WTC11 (cell line): ENCODE measurements at regions not wholly inside any gene's neighbourhood (a gene's known extent, or its start where the extent isn't known, plus 50 kb on each side); places are given as distances from the start of the nearest gene placed in this dataset.

Experiments used
- ESRRA ChIP-seq: sonication (generic); formaldehyde crosslinking; IDR thresholded peaks from 2 replicates; pipeline ENCODE4 v1.8.1; 2022; ENCODE audit warnings: mild to moderate bottlenecking, missing genetic modification reagents, borderline replicate concordance
- JUN ChIP-seq: sonication (generic); formaldehyde crosslinking; IDR thresholded peaks from 2 replicates; pipeline ENCODE4 v1.8.0; 2023; ENCODE audit warnings: mild to moderate bottlenecking, missing genetic modification reagents
- PRRX2 ChIP-seq: fragments of 250-450 bp; sonication (Bioruptor Pico); IDR thresholded peaks from 2 replicates; pipeline ENCODE4 v1.8.0; 2021; ENCODE audit warnings: mild to moderate bottlenecking
- SMAD3 ChIP-seq: sonication (generic); formaldehyde crosslinking; IDR thresholded peaks from 2 replicates; pipeline ENCODE4 v1.8.0; 2022; ENCODE audit warnings: missing genetic modification reagents, mild to moderate bottlenecking, borderline replicate concordance
- SP1 ChIP-seq: sonication (generic); formaldehyde crosslinking; conservative IDR thresholded peaks from 2 replicates; pipeline ENCODE4 v1.8.1; 2022; ENCODE audit warnings: missing genetic modification reagents
- TF ChIP-seq, protein P1 (sequence below): sonication (generic); formaldehyde crosslinking; IDR thresholded peaks from 2 replicates; pipeline ENCODE4 v1.8.1; 2023; ENCODE audit warnings: mild to moderate bottlenecking, missing genetic modification reagents, moderate library complexity
- TF ChIP-seq, protein P2 (sequence below): sonication (generic); formaldehyde crosslinking; IDR thresholded peaks from 2 replicates; pipeline ENCODE4 v1.8.1; 2022; ENCODE audit warnings: low read depth, mild to moderate bottlenecking, moderate library complexity, missing genetic modification reagents, borderline replicate concordance
- TF ChIP-seq, protein P3 (sequence below): fragments of 200-600 bp; IDR thresholded peaks from 2 replicates; pipeline ENCODE4 v1.8.0; 2022; ENCODE audit warnings: antibody characterized with exemption
- TF ChIP-seq, protein P4 (sequence below): sonication (generic); formaldehyde crosslinking; conservative IDR thresholded peaks from 2 replicates; pipeline ENCODE4 v1.8.1; 2023; ENCODE audit warnings: mild to moderate bottlenecking, low read depth, missing genetic modification reagents, moderate library complexity
- TF ChIP-seq, protein P5 (sequence below): sonication (generic); formaldehyde crosslinking; IDR thresholded peaks from 2 replicates; pipeline ENCODE4 v1.8.0; 2022; ENCODE audit warnings: mild to moderate bottlenecking, missing genetic modification reagents
- TF ChIP-seq, protein P6 (sequence below): sonication (generic); formaldehyde crosslinking; IDR thresholded peaks from 2 replicates; pipeline ENCODE4 v1.8.1; 2023; ENCODE audit warnings: mild to moderate bottlenecking, missing genetic modification reagents
- TF ChIP-seq, protein P7 (sequence below): sonication (generic); formaldehyde crosslinking; IDR thresholded peaks from 2 replicates; pipeline ENCODE4 v1.8.1; 2023; ENCODE audit warnings: mild to moderate bottlenecking, moderate library complexity, missing genetic modification reagents

DNA sequence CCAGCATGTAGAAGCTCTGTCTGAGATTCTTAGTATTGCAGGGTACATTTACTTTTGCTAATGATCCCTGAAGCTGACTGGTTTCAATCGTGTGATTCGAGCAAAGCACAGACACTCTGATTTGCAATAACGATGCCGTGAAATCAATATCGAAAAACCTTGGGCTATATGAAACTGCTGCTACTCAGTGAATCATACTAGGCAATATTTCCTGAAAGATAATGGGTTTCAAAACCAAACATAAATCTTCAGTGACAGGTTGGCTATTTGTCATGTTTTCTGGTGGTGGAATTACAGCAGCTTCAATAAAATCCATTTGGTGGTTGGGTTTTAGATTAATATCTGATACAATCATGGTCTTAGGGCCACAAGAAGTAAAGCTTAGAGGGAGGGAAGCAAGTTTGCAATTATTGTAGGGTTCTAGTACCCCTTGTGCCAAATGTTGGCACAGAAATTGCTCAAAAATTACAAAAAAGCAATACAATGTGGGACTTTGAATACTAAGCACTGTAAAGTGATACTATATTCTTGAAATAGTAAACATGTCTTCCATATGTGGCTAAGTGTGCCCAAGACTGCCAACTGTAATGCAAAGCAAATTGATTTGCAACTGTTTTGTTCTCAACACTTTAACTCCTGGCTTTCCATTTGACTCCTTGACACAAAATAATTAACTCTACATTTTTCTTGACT lies 112.4 kb upstream of the JAZF1 start:
- TF ChIP-seq, protein P1, sequence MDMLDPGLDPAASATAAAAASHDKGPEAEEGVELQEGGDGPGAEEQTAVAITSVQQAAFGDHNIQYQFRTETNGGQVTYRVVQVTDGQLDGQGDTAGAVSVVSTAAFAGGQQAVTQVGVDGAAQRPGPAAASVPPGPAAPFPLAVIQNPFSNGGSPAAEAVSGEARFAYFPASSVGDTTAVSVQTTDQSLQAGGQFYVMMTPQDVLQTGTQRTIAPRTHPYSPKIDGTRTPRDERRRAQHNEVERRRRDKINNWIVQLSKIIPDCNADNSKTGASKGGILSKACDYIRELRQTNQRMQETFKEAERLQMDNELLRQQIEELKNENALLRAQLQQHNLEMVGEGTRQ (CRISPR knock-in tag): no peak
- TF ChIP-seq, protein P2, sequence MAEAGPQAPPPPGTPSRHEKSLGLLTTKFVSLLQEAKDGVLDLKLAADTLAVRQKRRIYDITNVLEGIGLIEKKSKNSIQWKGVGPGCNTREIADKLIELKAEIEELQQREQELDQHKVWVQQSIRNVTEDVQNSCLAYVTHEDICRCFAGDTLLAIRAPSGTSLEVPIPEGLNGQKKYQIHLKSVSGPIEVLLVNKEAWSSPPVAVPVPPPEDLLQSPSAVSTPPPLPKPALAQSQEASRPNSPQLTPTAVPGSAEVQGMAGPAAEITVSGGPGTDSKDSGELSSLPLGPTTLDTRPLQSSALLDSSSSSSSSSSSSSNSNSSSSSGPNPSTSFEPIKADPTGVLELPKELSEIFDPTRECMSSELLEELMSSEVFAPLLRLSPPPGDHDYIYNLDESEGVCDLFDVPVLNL (CRISPR knock-in tag): no peak
- TF ChIP-seq, protein P3, sequence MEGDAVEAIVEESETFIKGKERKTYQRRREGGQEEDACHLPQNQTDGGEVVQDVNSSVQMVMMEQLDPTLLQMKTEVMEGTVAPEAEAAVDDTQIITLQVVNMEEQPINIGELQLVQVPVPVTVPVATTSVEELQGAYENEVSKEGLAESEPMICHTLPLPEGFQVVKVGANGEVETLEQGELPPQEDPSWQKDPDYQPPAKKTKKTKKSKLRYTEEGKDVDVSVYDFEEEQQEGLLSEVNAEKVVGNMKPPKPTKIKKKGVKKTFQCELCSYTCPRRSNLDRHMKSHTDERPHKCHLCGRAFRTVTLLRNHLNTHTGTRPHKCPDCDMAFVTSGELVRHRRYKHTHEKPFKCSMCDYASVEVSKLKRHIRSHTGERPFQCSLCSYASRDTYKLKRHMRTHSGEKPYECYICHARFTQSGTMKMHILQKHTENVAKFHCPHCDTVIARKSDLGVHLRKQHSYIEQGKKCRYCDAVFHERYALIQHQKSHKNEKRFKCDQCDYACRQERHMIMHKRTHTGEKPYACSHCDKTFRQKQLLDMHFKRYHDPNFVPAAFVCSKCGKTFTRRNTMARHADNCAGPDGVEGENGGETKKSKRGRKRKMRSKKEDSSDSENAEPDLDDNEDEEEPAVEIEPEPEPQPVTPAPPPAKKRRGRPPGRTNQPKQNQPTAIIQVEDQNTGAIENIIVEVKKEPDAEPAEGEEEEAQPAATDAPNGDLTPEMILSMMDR: no peak
- TF ChIP-seq, protein P4, sequence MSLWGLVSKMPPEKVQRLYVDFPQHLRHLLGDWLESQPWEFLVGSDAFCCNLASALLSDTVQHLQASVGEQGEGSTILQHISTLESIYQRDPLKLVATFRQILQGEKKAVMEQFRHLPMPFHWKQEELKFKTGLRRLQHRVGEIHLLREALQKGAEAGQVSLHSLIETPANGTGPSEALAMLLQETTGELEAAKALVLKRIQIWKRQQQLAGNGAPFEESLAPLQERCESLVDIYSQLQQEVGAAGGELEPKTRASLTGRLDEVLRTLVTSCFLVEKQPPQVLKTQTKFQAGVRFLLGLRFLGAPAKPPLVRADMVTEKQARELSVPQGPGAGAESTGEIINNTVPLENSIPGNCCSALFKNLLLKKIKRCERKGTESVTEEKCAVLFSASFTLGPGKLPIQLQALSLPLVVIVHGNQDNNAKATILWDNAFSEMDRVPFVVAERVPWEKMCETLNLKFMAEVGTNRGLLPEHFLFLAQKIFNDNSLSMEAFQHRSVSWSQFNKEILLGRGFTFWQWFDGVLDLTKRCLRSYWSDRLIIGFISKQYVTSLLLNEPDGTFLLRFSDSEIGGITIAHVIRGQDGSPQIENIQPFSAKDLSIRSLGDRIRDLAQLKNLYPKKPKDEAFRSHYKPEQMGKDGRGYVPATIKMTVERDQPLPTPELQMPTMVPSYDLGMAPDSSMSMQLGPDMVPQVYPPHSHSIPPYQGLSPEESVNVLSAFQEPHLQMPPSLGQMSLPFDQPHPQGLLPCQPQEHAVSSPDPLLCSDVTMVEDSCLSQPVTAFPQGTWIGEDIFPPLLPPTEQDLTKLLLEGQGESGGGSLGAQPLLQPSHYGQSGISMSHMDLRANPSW (CRISPR knock-in tag): no peak
- TF ChIP-seq, protein P5, sequence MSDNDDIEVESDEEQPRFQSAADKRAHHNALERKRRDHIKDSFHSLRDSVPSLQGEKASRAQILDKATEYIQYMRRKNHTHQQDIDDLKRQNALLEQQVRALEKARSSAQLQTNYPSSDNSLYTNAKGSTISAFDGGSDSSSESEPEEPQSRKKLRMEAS (CRISPR knock-in tag): no peak
- no peak for TF ChIP-seq SMAD3 (CRISPR knock-in tag)
- TF ChIP-seq JUN: no peak
- no peak for TF ChIP-seq PRRX2 (CRISPR knock-in tag)
- TF ChIP-seq, protein P6, sequence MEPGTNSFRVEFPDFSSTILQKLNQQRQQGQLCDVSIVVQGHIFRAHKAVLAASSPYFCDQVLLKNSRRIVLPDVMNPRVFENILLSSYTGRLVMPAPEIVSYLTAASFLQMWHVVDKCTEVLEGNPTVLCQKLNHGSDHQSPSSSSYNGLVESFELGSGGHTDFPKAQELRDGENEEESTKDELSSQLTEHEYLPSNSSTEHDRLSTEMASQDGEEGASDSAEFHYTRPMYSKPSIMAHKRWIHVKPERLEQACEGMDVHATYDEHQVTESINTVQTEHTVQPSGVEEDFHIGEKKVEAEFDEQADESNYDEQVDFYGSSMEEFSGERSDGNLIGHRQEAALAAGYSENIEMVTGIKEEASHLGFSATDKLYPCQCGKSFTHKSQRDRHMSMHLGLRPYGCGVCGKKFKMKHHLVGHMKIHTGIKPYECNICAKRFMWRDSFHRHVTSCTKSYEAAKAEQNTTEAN (CRISPR knock-in tag): no peak
- no peak for TF ChIP-seq SP1 (CRISPR knock-in tag)
- TF ChIP-seq ESRRA (CRISPR knock-in tag): no peak
- TF ChIP-seq, protein P7, sequence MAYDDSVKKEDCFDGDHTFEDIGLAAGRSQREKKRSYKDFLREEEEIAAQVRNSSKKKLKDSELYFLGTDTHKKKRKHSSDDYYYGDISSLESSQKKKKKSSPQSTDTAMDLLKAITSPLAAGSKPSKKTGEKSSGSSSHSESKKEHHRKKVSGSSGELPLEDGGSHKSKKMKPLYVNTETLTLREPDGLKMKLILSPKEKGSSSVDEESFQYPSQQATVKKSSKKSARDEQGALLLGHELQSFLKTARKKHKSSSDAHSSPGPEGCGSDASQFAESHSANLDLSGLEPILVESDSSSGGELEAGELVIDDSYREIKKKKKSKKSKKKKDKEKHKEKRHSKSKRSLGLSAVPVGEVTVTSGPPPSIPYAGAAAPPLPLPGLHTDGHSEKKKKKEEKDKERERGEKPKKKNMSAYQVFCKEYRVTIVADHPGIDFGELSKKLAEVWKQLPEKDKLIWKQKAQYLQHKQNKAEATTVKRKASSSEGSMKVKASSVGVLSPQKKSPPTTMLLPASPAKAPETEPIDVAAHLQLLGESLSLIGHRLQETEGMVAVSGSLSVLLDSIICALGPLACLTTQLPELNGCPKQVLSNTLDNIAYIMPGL: no peak
